ENCODE measurements at regions not wholly inside any gene's neighbourhood (a gene's known extent, or its start where the extent isn't known, plus 50 kb on each side); places are given as distances from the start of the nearest gene placed in this dataset.

DNA sequence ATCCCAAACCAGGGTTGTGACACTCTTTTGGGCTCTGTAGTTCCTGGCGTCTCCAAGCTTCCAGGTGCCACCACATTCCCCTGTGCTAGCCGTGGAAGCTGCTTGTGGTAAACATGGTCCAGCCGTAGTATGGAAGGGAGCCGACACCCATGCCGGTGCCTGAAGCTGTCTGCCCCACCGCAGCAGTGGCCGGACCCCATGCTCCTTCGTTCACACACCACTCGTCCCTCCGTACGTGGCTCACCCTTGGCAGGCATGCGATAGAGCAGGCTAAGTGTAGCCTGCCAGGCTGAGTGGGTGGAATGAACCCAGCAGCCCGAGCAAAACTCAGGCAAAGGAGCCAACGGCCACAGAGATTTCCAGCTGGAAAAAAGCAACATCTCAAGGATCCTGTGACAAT is 2030.4 kb downstream of the EFNA5 start:
- TF ChIP-seq, protein P1, sequence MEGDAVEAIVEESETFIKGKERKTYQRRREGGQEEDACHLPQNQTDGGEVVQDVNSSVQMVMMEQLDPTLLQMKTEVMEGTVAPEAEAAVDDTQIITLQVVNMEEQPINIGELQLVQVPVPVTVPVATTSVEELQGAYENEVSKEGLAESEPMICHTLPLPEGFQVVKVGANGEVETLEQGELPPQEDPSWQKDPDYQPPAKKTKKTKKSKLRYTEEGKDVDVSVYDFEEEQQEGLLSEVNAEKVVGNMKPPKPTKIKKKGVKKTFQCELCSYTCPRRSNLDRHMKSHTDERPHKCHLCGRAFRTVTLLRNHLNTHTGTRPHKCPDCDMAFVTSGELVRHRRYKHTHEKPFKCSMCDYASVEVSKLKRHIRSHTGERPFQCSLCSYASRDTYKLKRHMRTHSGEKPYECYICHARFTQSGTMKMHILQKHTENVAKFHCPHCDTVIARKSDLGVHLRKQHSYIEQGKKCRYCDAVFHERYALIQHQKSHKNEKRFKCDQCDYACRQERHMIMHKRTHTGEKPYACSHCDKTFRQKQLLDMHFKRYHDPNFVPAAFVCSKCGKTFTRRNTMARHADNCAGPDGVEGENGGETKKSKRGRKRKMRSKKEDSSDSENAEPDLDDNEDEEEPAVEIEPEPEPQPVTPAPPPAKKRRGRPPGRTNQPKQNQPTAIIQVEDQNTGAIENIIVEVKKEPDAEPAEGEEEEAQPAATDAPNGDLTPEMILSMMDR (IDR thresholded peaks at IDR 0.05; ENCODE audit: insufficient read depth, low read length, missing control alignments), result no peak
- H3K4me3 ChIP-seq (ENCODE audit: low read depth, low read length), result no peak overlapping the region
- DNase-seq (ENCODE audit: low read depth, low spot score), result no peak
- ChIA-PET POLR2A (no interaction called here), CTCF (no interaction called here)

DNA sequence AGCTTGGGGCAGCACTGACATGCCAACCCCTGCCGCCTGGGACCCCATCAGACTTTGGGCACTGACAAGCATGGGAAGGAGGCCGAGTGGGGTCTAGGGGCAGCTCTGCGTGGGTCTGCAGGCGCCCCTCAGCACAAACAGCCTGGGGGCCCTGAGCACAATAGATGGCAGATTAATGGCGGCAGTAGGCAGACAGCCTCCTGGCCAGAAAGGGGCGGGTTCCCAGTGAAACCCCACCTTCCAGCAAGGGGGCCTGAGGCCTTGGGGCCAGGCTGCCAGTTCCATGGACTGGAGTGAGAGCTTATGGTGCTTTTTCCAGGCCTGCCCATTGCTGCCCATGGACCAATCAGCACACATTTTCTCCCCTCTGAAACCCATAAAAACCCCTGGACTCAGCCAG is 2031.2 kb downstream of the EFNA5 start:
- no peak overlapping the region for H3K4me3 ChIP-seq (ENCODE audit: low read depth, low read length)
- ChIA-PET CTCF (no interaction called here), POLR2A (no interaction called here)
- DNase-seq (ENCODE audit: low read depth, low spot score), result no peak
- TF ChIP-seq, protein P1 (IDR thresholded peaks at IDR 0.05; ENCODE audit: insufficient read depth, low read length, missing control alignments), result no peak

DNA sequence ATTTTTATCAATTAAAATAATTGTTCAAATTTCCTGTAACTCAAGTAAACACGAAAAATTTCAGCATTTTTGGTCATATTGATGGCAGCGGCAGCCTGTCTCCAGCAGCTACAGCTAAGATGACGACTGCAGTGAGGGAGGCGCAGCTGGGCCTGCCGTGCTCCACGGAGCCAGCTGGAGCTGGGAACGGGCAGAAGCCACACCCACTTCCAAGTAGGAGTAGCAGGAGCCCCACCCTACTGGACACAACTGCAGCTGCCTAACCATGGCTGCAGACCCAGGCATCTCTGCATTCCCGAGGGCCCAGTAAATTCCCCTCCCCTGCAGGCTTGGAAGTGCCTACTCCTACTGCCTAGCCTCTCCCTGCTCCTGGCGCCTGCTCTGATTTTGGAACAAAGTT is 2031.7 kb downstream of the EFNA5 start:
- no peak for DNase-seq (ENCODE audit: low read depth, low spot score)
- ChIA-PET POLR2A (no interaction called here), CTCF (no interaction called here)
- no peak overlapping the region for H3K4me3 ChIP-seq (ENCODE audit: low read depth, low read length)
- TF ChIP-seq, protein P1 (IDR thresholded peaks at IDR 0.05; ENCODE audit: insufficient read depth, low read length, missing control alignments), result no peak

DNA sequence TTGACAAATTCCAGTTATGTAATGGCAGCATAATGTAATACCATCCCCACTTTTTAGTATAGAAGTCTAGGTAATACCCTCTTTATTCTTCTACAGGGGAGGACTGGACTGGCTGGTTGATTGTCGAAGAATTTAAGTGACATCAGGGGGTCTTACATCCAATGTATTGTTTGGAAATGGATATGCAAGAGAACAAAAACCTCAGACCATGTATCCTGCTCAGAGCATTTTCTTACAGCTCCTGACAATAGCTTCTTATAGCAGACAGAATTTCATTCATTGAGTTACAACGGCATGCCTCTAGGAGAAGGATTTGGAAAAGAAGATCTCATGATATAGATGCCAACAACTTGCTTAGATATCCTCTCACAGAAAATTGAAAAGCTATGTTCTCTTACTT is 2032.3 kb downstream of the EFNA5 start:
- TF ChIP-seq, protein P1 (IDR thresholded peaks at IDR 0.05; ENCODE audit: insufficient read depth, low read length, missing control alignments), result no peak
- H3K4me3 ChIP-seq (ENCODE audit: low read depth, low read length), result no peak overlapping the region
- no peak for DNase-seq (ENCODE audit: low read depth, low spot score)
- POLR2A ChIA-PET, result no interaction called here
- CTCF ChIA-PET, result no interaction called here

DNA sequence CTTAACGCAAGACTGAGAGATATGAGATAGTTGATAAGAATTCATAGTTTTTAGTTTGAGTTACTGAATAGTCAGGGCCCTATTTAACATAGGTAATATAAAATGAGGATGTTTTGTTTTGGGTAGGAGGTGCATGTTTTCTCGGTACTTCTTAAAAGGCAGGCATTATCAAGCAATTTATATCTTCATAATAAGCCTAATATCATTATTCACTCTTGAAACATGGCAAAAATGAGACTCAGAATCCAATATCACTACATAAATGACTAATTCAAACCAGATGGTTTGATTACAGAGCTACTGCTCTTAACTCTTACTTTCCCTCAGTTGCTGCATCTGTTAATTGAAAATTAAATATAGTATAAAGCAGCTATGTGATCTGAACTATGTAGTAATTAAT is 2038.7 kb downstream of the EFNA5 start:
- TF ChIP-seq, protein P1 (IDR thresholded peaks at IDR 0.05; ENCODE audit: insufficient read depth, low read length, missing control alignments), result no peak
- POLR2A ChIA-PET, result no interaction called here
- CTCF ChIA-PET, result no interaction called here
- H3K4me3 ChIP-seq (ENCODE audit: low read depth, low read length), result no peak overlapping the region
- DNase-seq (ENCODE audit: low read depth, low spot score), result no peak

DNA sequence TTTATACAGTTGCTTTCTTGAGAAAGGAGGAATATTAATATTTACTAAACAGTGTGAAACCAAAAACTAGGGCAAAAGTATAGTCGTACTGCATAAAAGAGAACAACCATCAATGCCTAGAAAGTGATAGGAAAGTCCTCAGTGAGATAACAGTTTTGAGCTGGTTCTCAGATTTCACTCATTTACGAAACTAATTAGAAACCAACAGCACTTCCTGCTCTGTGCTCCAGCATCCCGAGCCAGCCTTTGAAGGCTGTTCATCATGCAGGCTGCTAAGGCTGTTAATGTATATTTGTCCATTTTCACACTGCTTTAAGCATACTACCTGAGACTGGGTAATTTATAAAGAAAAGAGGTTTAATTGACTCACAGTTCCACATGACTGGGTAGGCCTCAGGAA is 2039.9 kb downstream of the EFNA5 start:
- ChIA-PET POLR2A (no interaction called here), CTCF (no interaction called here)
- DNase-seq (ENCODE audit: low read depth, low spot score), result no peak
- no peak overlapping the region for H3K4me3 ChIP-seq (ENCODE audit: low read depth, low read length)
- TF ChIP-seq, protein P1 (IDR thresholded peaks at IDR 0.05; ENCODE audit: insufficient read depth, low read length, missing control alignments), result no peak
